ENCODE measurements at regions not wholly inside any gene's neighbourhood (a gene's known extent, or its start where the extent isn't known, plus 50 kb on each side); places are given as distances from the start of the nearest gene placed in this dataset.

DNA sequence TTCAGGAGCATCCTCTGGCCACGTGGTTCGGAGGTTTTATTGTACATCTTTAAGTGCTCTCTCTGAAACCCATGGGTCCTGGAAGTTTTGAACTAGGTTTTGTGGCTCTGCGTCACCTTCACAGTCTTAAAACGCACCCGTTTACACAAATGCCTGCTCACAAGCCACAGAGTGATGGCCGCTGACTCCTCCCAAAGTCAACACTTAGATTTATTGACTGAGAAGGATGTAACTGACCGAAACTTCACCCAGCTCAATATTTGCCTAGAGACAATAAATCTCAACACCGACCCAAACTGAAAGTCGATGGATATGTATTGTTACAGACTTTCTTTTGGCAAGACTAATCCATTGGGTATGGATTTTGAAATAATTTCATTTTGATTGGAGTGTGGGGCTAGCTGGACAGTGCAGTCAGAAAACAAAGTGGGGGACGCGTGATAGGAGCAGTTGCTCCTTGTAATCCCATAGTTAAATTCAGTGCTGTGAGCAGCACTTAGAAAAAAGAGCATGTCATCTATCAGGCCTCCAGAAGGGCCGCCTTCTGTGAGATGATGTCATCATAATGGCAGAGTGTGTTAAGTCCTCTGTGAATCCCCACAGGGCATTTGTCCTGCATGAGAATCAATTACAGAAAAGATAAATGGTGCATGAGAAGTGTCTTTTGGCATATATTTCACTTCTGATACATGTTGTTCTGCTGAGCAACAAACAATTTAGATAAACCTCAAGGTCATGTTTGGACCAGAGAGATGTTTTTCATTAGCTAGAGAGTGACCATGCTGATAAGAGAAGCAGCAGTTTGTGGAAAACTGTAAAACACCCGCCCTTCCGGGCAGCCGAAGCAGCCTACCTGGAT lies 183.7 kb downstream of the INO80D start:
- peak; percentile 29 for DNase-seq

- no peak for DNase-seq
Measured at GRCh38 chr2:205901491-205901890, 184.5 kb downstream of the INO80D start.

- no peak for DNase-seq
Measured at GRCh38 chr2:205898744-205899143, 187.2 kb downstream of the INO80D start.

- no peak for DNase-seq
Measured at GRCh38 chr2:205895981-205896655, 189.9 kb downstream of the INO80D start.

GRCh38 chr2:205892665-205893259 lies 193.2 kb downstream of the INO80D start:
- DNase-seq, result no peak

- DNase-seq, result no peak
Measured at GRCh38 chr2:205892251-205892655, 193.7 kb downstream of the INO80D start.

- no peak for DNase-seq
Measured at GRCh38 chr2:205889114-205889513, 196.9 kb downstream of the INO80D start.

- DNase-seq, result no peak
Measured at GRCh38 chr2:205887637-205888036, 198.3 kb downstream of the INO80D start.

GRCh38 chr2:205885492-205886099 lies 200.4 kb downstream of the INO80D start:
- peak; percentile 77 for DNase-seq

- no peak for DNase-seq
Measured at GRCh38 chr2:205883965-205884364, 201.7 kb downstream of the NRP2 start.

GRCh38 chr2:205882806-205883425 lies 200.6 kb downstream of the NRP2 start:
- DNase-seq, result no peak

GRCh38 chr2:205880048-205880447 lies 197.7 kb downstream of the NRP2 start:
- DNase-seq, result no peak

DNA sequence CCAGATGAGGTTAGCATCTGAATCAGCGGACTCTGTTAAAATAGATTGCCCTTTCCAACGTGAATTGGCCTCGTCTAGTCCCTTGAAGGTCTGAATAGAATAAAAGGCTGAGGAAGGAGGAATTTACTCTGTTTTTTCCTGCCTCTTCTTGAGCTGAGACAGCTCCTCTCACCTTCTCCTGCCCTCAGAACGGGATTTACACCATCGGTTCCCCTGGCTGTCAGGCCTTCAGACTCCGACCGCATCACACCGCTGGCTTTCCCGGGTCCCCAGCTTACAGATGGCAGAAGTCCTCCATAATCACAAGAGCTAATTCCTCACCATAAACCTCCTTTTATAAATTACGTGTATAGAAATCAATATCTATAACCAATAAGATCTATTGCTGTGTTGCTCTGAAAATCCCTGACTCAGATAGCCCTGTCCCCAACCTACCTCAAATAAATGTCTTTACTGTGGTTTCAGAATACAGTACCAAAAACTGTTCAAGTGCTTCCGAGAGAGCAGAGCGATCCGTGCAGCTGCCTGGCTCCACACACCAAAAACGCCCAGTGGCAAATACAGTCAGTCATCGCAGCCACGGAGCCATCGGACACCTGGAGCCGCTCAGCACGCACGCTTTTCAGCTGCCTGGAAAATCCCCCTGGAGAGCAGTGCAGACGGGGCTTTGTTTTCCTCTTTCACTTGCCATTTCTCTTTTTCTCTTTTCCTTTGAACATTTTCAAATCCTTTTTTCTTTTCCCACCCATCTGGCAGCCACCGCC lies 196.9 kb downstream of the NRP2 start:
- no peak for DNase-seq

DNA sequence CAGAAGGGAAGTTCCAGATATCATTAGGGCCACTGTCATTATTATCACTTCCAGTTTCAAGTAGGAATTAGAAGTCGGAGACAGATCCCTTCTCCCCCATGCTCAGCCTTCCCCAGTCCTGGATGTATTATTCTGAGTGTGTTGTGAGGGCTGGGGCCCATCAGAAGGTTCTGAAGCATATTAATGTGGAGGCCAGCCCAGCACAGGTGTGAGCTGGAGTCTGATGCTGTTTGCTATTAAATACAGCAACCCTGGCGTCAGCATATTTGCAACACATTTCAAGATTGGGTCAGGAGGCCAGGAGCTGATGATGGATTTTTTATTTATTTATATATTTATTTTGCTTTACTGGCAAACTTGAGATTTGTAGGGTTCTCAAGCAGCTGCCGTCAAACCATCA lies 195.2 kb downstream of the NRP2 start:
- DNase-seq, result no peak

DNA sequence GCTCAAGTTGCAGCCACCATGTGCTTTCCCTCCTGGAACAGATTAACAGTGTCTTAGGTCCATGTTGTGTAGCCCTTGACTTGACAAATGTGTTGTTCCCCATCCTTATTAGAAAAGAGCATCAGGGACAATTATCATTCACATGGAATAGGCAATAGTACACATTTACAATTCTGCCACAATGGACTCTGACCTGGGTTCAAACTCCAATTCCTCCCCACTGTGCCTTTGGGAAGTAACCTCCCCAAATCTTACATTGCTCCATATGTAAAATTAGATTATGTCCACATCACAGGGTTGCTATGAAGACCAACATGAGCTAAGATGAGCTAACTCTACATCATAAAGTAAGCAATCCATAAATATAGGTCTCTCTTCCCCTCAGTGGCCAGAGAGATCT lies 193.8 kb downstream of the NRP2 start:
- no peak for DNase-seq

GRCh38 chr2:205872716-205873115 lies 190.4 kb downstream of the NRP2 start:
- no peak for DNase-seq

DNA sequence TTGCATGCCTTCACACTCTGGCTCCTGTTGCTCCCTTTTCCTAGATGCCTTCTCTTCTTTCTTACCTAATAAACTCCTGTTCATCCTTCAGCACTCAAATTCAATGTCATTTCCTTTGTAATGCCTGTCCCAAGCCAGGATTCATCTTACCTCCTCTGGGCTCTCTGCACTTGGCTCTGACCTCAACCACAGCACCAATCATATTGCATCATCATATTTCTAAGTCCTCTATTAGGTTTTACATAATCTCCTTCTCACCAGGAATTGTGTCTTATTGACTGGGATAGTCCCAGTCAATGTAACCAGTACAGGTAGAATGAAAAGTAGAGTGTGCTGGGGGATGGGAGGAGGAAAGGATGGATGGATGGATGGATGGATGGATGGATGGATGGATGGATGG lies 187.1 kb downstream of the NRP2 start:
- DNase-seq, result no peak

DNA sequence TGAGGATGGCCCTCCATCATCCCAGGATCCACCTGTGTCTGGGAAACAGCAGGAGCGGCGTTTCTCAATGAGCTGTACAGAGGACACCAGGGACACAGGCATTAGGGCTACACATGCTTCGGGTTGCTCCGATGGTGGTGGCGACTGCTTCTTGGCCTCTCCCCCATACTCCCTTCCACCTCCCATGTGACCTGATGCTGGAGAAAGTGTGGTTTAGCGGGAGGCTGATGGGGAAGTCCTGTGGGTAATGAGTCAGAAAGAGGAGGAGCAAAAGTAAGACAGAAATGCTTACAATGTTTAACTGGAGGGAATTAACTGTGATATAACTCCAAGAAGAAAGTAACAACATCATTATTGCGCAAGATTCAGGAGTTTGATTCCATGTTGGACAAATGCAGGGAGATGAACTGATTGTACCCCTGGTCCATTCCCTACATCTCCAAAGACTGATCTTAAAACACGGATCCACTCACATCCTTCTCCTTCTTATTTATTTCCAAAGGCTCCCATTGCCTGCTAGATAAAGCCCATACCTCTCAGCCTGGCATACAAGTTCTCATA lies 186.6 kb downstream of the NRP2 start:
- no peak for DNase-seq

- DNase-seq, result no peak
Measured at GRCh38 chr2:205868053-205868452, 185.8 kb downstream of the NRP2 start.

GRCh38 chr2:205867371-205867770 lies 185.1 kb downstream of the NRP2 start:
- DNase-seq, result no peak

DNA sequence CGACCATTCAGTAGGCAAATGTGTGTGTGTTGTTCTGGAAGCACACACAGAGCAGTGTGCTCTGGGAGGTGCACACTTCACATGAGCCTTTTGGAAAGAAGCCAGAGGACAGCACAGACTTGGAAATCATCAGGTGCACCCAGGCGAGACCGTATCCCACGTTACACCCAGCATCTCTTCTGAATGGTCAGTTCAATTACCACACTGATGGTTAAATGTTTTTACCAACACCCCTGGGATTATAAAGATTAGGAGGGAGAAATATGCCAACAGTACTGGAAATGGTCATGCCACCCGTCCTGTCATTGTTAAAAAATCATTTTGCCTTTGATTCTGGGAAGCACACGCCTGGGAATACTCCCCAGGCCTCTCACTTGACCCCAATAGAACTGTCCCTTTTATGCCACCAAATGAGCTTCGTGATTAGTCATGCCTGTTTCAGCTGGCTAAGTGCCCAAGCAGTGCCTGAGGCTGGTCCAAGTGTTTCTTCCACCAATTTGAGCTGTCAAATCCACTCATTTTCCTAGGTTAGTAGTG lies 183.7 kb downstream of the NRP2 start:
- DNase-seq, result no peak

Measured in left kidney (tissue), 1 donor.